DMS 273 (cell line): ENCODE measurements at regions not wholly inside any gene's neighbourhood (a gene's known extent, or its start where the extent isn't known, plus 50 kb on each side); places are given as distances from the start of the nearest gene placed in this dataset.

Experiments
- DNase-seq: peaks from one replicate; lab custom pipeline; 2025; ENCODE audit not compliant: unreplicated experiment; lab: John Stamatoyannopoulos, UW

- DNase-seq, result no peak
Measured at GRCh38 chr20:12020846-12021245, 103.2 kb downstream of the BTBD3 start.

GRCh38 chr20:12022126-12022525 is 104.4 kb downstream of the BTBD3 start:
- no peak for DNase-seq

- DNase-seq, result no peak
Measured at GRCh38 chr20:12023194-12023795, 105.6 kb downstream of the BTBD3 start.

GRCh38 chr20:12028771-12029170 is 111.1 kb downstream of the BTBD3 start:
- no peak for DNase-seq

- DNase-seq, result no peak
Measured at GRCh38 chr20:12030470-12030869, 112.8 kb downstream of the BTBD3 start.

- DNase-seq, result no peak
Measured at GRCh38 chr20:12036142-12036541, 118.4 kb downstream of the BTBD3 start.

- DNase-seq, result no peak
Measured at GRCh38 chr20:12037521-12037920, 119.8 kb downstream of the BTBD3 start.

GRCh38 chr20:12040261-12040660 is 122.6 kb downstream of the BTBD3 start:
- no peak for DNase-seq

- DNase-seq, result no peak
Measured at GRCh38 chr20:12044969-12045368, 127.3 kb downstream of the BTBD3 start.

- DNase-seq, result no peak
Measured at GRCh38 chr20:12047838-12048432, 130.2 kb downstream of the BTBD3 start.

- no peak for DNase-seq
Measured at GRCh38 chr20:12049125-12049524, 131.4 kb downstream of the BTBD3 start.

GRCh38 chr20:12051206-12052163 is 133.8 kb downstream of the BTBD3 start:
- no peak for DNase-seq

GRCh38 chr20:12053353-12053752 is 135.7 kb downstream of the BTBD3 start:
- DNase-seq, result no peak

- DNase-seq, result no peak
Measured at GRCh38 chr20:12054556-12054955, 136.9 kb downstream of the BTBD3 start.

GRCh38 chr20:12055161-12055560 is 137.5 kb downstream of the BTBD3 start:
- no peak for DNase-seq

- no peak for DNase-seq
Measured at GRCh38 chr20:12056839-12057238, 139.1 kb downstream of the BTBD3 start.

- DNase-seq, result no peak
Measured at GRCh38 chr20:12057778-12058177, 140.1 kb downstream of the BTBD3 start.

GRCh38 chr20:12058216-12058615 is 140.5 kb downstream of the BTBD3 start:
- DNase-seq, result no peak

GRCh38 chr20:12061466-12061865 is 143.8 kb downstream of the BTBD3 start:
- no peak for DNase-seq

- DNase-seq, result no peak
Measured at GRCh38 chr20:12063106-12063684, 145.5 kb downstream of the BTBD3 start.

GRCh38 chr20:12064540-12064939 is 146.8 kb downstream of the BTBD3 start:
- DNase-seq, result no peak

- no peak for DNase-seq
Measured at GRCh38 chr20:12067686-12068085, 150.0 kb downstream of the BTBD3 start.
